HepG2 (cell line): ENCODE measurements at regions not wholly inside any gene's neighbourhood (a gene's known extent, or its start where the extent isn't known, plus 50 kb on each side); places are given as distances from the start of the nearest gene placed in this dataset.

ENCODE experiments used
- ATAC-seq: fragments of 200-7000 bp; cut with Tn5 transposase; 3 replicates; pipeline ENCODE4 v1.9.1; 2020; ENCODE audit warnings: mild to moderate bottlenecking, moderate library complexity
- BruUV-seq: library from RNA; stranded (reverse); fragments of 400-500 nt; replicated peaks from 2 replicates; lab custom pipeline; 2021; lab: Mats Ljungman, UMichigan
- CTCF ChIA-PET: fragments of 300-600 bp; formaldehyde crosslinking; extraction: SDS; loops from one replicate; lab custom pipeline; 2021; ENCODE audit warnings: low total read pairs, inconsistent platforms, low intra/inter-chr PET ratio; lab: Yijun Ruan, JAX
- POLR2A ChIA-PET: fragments of 350-600 bp; sonication (Branson Sonifier 250); formaldehyde crosslinking; loops from one replicate; lab custom pipeline; 2020; ENCODE audit warnings: antibody characterized with exemption, inconsistent platforms; lab: Yijun Ruan, JAX
- DNase-seq: peaks from one replicate; pipeline ENCODE4 v3.0.0-alpha.2; 2015; ENCODE audit warnings: low spot score
- FAIRE-seq: peaks from 3 replicates; lab custom pipeline; 2011; peaks lifted over from hg19 to GRCh38; lab: Jason Lieb, UNC
- H2AFZ ChIP-seq: one replicate; pipeline ENCODE4 v1.6.1; 2011; ENCODE audit warnings: low read length, inconsistent platforms
- H3K27ac ChIP-seq: fragments of 300-600 bp; 3 replicates; pipeline ENCODE4 v1.8.0; 2011; ENCODE audit warnings: mixed run types, mild to moderate bottlenecking, mixed read lengths, low read length, inconsistent platforms; ENCODE audit not compliant: insufficient read depth; ENCODE audit errors: extremely low read length
- H3K27me3 ChIP-seq, 2 experiments: fragments of 200-600 bp in 1 of 2; 2 replicates in 1 of 2; 3 replicates in 1 of 2; pipeline versions ENCODE4 v1.6.0 to v1.8.0; 2011; ENCODE audit warnings: low read length in 2 of 2, mild to moderate bottlenecking in 2 of 2, moderate library complexity in 2 of 2, inconsistent platforms in 1 of 2; ENCODE audit not compliant: insufficient read depth in 2 of 2, control insufficient read depth in 1 of 2
- H3K36me3 ChIP-seq, 2 experiments: fragments of 200-600 bp in 1 of 2; replicated peaks in 1 of 2; 2 replicates in 1 of 2; 3 replicates in 1 of 2; pipeline versions ENCODE4 v1.5.1 to v1.8.0; 2011; ENCODE audit warnings: low read length in 2 of 2, inconsistent platforms in 1 of 2; ENCODE audit not compliant: insufficient read depth in 2 of 2, control insufficient read depth in 1 of 2
- H3K4me1 ChIP-seq: 2 replicates; pipeline ENCODE4 v1.5.1; 2012; ENCODE audit warnings: low read length, inconsistent platforms; ENCODE audit not compliant: insufficient read depth
- H3K4me2 ChIP-seq: 2 replicates; pipeline ENCODE4 v1.6.0; 2011; ENCODE audit warnings: low read depth, low read length, inconsistent platforms
- H3K4me3 ChIP-seq, 3 experiments: fragments of 200-600 bp in 1 of 3; sonication (generic), shearing (Covaris generic) in 1 of 3; replicated peaks in 1 of 3; 2 replicates each; pipeline ENCODE4 v1.5.1; 2011 to 2016; ENCODE audit warnings: low read length in 3 of 3, inconsistent platforms in 2 of 3, low read depth in 2 of 3, mild to moderate bottlenecking in 2 of 3, control low read depth in 1 of 3, mixed read lengths in 1 of 3; ENCODE audit not compliant: insufficient read depth in 1 of 3
- H3K79me2 ChIP-seq: one replicate; pipeline ENCODE4 v1.6.1; 2011; ENCODE audit warnings: low read length, inconsistent platforms; ENCODE audit not compliant: insufficient read depth
- H3K9ac ChIP-seq: 2 replicates; pipeline ENCODE4 v1.6.0; 2011; ENCODE audit warnings: mild to moderate bottlenecking, low read depth, low read length, inconsistent platforms; ENCODE audit not compliant: insufficient read depth
- H3K9me3 ChIP-seq: 2 replicates; pipeline ENCODE4 v1.5.1; 2012; ENCODE audit warnings: mild to moderate bottlenecking, low read length
- H4K20me1 ChIP-seq: 2 replicates; pipeline ENCODE4 v1.6.0; 2011; ENCODE audit warnings: inconsistent platforms, mild to moderate bottlenecking, low read length, moderate library complexity; ENCODE audit not compliant: insufficient read depth
- ATAD3A ChIP-seq: sonication (generic); formaldehyde crosslinking; IDR thresholded peaks from 2 replicates; pipeline ENCODE4 v1.4.0; 2020; ENCODE audit warnings: missing genetic modification reagents
- DPF2 ChIP-seq: sonication (generic); formaldehyde crosslinking; IDR thresholded peaks from 2 replicates; pipeline ENCODE4 v1.4.0; 2020; ENCODE audit warnings: mild to moderate bottlenecking, low read depth, missing genetic modification reagents, borderline replicate concordance
- FOSL2 ChIP-seq: sonication (generic); formaldehyde crosslinking; IDR thresholded peaks from 2 replicates; pipeline ENCODE4 v1.4.0; 2020; ENCODE audit warnings: missing genetic modification reagents
- NCOA2 ChIP-seq: sonication (generic); formaldehyde crosslinking; IDR thresholded peaks from 2 replicates; pipeline ENCODE4 v1.8.0; 2022; ENCODE audit warnings: inconsistent platforms
- PHB2 ChIP-seq: fragments of 450-650 bp; IDR thresholded peaks from 2 replicates; pipeline ENCODE4 v1.6.1; 2018; ENCODE audit not compliant: partially characterized antibody
- RARG ChIP-seq: sonication (generic); formaldehyde crosslinking; IDR thresholded peaks from 2 replicates; pipeline ENCODE4 v1.4.0; 2020; ENCODE audit warnings: low read depth, mild to moderate bottlenecking, missing genetic modification reagents
- ZBTB10 ChIP-seq: sonication (generic); formaldehyde crosslinking; IDR thresholded peaks from 2 replicates; pipeline ENCODE4 v1.4.0; 2020; ENCODE audit warnings: missing genetic modification reagents, borderline replicate concordance
- ZC3H4 ChIP-seq: sonication (generic); formaldehyde crosslinking; IDR thresholded peaks from 2 replicates; pipeline ENCODE4 v1.4.0; 2020; ENCODE audit warnings: missing genetic modification reagents, borderline replicate concordance
- ZIK1 ChIP-seq: sonication (generic); formaldehyde crosslinking; IDR thresholded peaks from 2 replicates; pipeline ENCODE4 v1.5.0; 2020; ENCODE audit warnings: mild to moderate bottlenecking, low read depth, missing genetic modification reagents, borderline replicate concordance
- ZKSCAN8 ChIP-seq: IDR thresholded peaks from 2 replicates; pipeline ENCODE4 v1.6.1; 2016; ENCODE audit warnings: borderline replicate concordance, missing genetic modification reagents, missing compliant biosample characterization
- ZMYM3 ChIP-seq: sonication (generic); formaldehyde crosslinking; IDR thresholded peaks from 2 replicates; pipeline ENCODE4 v1.5.1; 2020; ENCODE audit warnings: mild to moderate bottlenecking, missing genetic modification reagents
- ZNF282 ChIP-seq: fragments of 450-650 bp; IDR thresholded peaks from 2 replicates; pipeline ENCODE4 v1.6.1; 2018; ENCODE audit not compliant: partially characterized antibody
- ZNF564 ChIP-seq: sonication (generic); formaldehyde crosslinking; IDR thresholded peaks from 2 replicates; pipeline ENCODE4 v1.8.1; 2023; ENCODE audit warnings: mild to moderate bottlenecking, missing genetic modification reagents
- ZNF605 ChIP-seq: sonication (generic); formaldehyde crosslinking; IDR thresholded peaks from 2 replicates; pipeline ENCODE4 v1.8.0; 2022; ENCODE audit warnings: mild to moderate bottlenecking, missing genetic modification reagents
- WGBS: methylation state at CpG from one replicate; pipeline ENCODE4 v1.1.6; 2017; ENCODE audit warnings: low lambda C conversion rate; 5-methylcytosine and 5-hydroxymethylcytosine counted together
- in situ Hi-C: cut with HindIII; loops from 2 replicates; pipeline ENCODE4 v1.10.0; 2017; ENCODE audit warnings: low pct_unique_long_range_greater_than_20kb; ENCODE audit not compliant: extremely low pct_ligation_motif_present
- intact Hi-C: fragments of 100-400 bp; cut with micrococcal nuclease; formaldehyde crosslinking; loops from one replicate; pipeline ENCODE4 v1.10.0; 2022; ENCODE audit not compliant: unreplicated experiment

- 48% methylated on average over 2 of the region's 2 CpGs for WGBS
- BruUV-seq, result no TSS peak
- Histone ChIP-seq H3K9ac (no peak overlapping the region), H3K4me2 (no peak overlapping the region), H3K36me3 (no peaks in the 10 kb centered on the region), H3K79me2 (no peaks in the 10 kb centered on the region), H4K20me1 (no peaks in the 10 kb centered on the region), H3K27me3 (no peaks in the 10 kb centered on the region), H3K9me3 (no peaks in the 10 kb centered on the region), H3K27ac (no peak overlapping the region), H3K4me1 (peaks cover 43% of the 10 kb centered on the region), H3K4me3 (no peak overlapping the region), H2AFZ (no peak overlapping the region)
- POLR2A ChIA-PET, result no interaction called here
- ATAC-seq (no peak), FAIRE-seq (no peak), DNase-seq (no peak)
- TF ChIP-seq RARG (CRISPR knock-in tag) (no peak), ZNF282 (no peak), ZBTB10 (no peak), ZNF605 (no peak), ATAD3A (no peak), ZKSCAN8 (CRISPR knock-in tag) (no peak), FOSL2 (no peak), PHB2 (no peak), ZIK1 (CRISPR knock-in tag) (no peak), ZC3H4 (no peak), DPF2 (CRISPR knock-in tag) (no peak), ZMYM3 (CRISPR knock-in tag) (no peak), ZNF564 (CRISPR knock-in tag) (no peak), NCOA2 (CRISPR knock-in tag) (no peak)
- CTCF ChIA-PET, result no interaction called here
- intact Hi-C loops (no loop called here), in situ Hi-C loops (no loop called here)
These were observed 82.5 kb upstream of the BCL6 start for GRCh38 chr3:187827723-187828122.
